Stimulated activated naive B cell treated with anti-CD40 and anti-IgM and Interleukin-4, amounts not matched to agents 10 μg/mL and 1 μg/mL and 100 μg/mL, for 72 hours (primary cell): ENCODE measurements at regions not wholly inside any gene's neighbourhood (a gene's known extent, or its start where the extent isn't known, plus 50 kb on each side); places are given as distances from the start of the nearest gene placed in this dataset.
"Not testable (repeated sequence)": the region's sequence is repeated elsewhere in the genome, so short reads cannot be mapped to it uniquely, and the experiment has no call there.

ENCODE experiments used
- ATAC-seq, 2 donors: fragments of 150-1000 bp; cut with Tn5 transposase; replicated peaks; 2 replicates each; pipeline ENCODE4 v1.10.0; 2021; ENCODE audit warnings: moderate library complexity in 1 of 2
- DNase-seq: peaks from one replicate; pipeline ENCODE4 v3.0.0; 2021
- H3K27ac Mint-ChIP-seq: one replicate; pipeline ENCODE4 v1.8.0; 2022; ENCODE audit warnings: mild to moderate bottlenecking, mixed read lengths
- H3K27me3 Mint-ChIP-seq, 2 donors: one replicate each; pipeline ENCODE4 v1.8.0; 2022; ENCODE audit warnings: mixed read lengths in 2 of 2
- H3K36me3 Mint-ChIP-seq, 2 donors: one replicate each; pipeline ENCODE4 v1.8.0; 2022; ENCODE audit warnings: mixed read lengths in 2 of 2, mild to moderate bottlenecking in 1 of 2
- H3K4me1 Mint-ChIP-seq, 2 donors: one replicate each; pipeline ENCODE4 v1.8.0; 2022; ENCODE audit warnings: mixed read lengths in 2 of 2, mild to moderate bottlenecking in 1 of 2
- H3K4me3 Mint-ChIP-seq, 2 donors: one replicate each; pipeline ENCODE4 v1.8.0; 2022; ENCODE audit warnings: mild to moderate bottlenecking in 2 of 2, mixed read lengths in 2 of 2, moderate library complexity in 1 of 2
- H3K9me3 Mint-ChIP-seq, 2 donors: one replicate each; pipeline ENCODE4 v1.8.0; 2022; ENCODE audit warnings: mixed read lengths in 2 of 2, mild to moderate bottlenecking in 1 of 2

DNA sequence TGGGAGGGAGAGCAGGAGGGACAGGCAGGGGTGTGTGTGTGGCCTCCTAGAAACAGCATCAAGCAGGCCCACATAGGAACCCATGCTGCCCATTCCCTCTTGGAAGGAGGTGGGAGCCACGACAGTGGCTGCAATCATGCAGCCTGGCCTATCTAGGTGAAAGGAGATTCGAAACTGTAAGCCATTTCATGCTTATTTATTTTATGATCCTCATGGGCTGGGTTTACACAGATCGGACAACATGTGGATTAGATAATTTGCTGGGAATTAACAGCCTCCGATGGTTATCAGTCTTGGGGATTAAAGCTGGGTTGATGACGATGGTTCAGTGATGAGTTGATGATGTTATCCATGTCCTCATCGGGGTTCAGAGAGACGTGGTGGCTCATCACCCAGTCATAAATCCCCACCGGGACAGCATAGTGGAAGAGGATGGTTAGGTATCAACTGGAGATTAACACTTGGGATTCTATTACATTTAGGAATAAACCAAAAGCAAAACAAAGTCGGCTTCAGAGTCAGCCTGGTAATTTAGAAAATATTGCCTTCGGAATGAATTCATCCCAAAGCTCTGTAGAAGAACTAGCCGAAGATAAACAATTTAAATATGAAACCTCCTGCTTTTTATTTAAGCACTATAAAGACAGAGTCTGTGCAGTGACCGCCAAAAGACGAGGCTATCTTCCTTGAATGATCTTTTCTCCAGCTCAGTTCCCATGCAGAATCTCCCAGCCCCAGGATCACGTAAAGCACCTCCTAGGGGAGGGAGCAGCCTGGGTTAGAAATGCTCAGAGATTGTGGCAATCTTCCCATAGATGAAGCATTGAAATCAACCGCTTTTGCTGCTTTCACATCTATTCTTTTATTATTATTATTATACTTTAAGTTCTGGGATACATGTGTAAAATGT, 252.8 kb downstream of the FOXD2 start:
- Mint-ChIP-seq H3K4me3 (no peak overlapping the region), H3K27ac (no peak overlapping the region), H3K27me3 (peaks cover 17 to 24% of the 10 kb centered on the region in 2 donors), H3K4me1 (no peaks in the 10 kb centered on the region), H3K9me3 (peaks cover 3% of the 10 kb centered on the region in 2 donors), H3K36me3 (no peaks in the 10 kb centered on the region)
- ATAC-seq (no peak), DNase-seq (no peak)

DNA sequence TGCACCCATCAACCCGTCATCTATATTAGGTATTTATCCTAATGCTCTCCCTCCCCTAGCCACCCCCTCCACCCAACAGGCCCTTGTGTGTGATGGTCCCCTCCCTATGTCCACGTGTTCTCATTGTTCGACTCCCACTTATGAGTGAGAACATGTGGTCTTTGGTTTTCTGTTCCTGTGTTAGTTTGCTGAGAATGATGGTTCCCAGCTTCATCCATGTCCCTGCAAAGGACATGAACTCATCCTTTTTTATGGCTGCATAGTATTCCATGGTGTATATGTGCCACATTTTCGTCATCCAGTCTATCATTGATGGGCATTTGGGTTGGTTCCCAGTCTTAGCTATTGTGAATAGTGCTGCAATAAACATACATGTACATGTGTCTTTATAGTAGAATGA, 253.4 kb downstream of the FOXD2 start:
- not testable (repeated sequence) for H3K36me3 Mint-ChIP-seq, H3K27ac Mint-ChIP-seq, ATAC-seq, DNase-seq, H3K9me3 Mint-ChIP-seq, H3K4me3 Mint-ChIP-seq, H3K4me1 Mint-ChIP-seq
- peaks cover 17 to 24% of the 10 kb centered on the region in 2 donors for H3K27me3 Mint-ChIP-seq

DNA sequence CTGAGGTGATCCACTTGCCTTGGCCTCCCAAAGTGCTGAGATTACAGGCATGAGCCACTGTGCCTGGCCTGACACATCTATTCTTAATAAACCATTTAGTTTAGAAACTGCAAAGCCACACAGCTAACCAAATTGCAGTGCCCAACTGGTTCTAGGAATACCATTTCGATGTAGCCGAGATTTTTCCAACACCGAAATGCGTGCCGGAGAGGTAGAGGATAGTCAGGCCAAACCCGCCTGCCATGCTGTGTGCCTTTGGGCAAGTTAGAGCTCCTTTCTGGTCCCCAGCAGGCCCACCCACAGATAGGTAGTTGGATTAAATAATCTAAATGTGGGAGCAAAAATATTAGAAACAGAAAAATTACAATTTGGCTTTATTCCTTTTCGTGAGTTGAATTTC, 254.4 kb downstream of the FOXD2 start:
- Mint-ChIP-seq H3K4me1 (no peaks in the 10 kb centered on the region), H3K27me3 (peaks cover 17 to 18% of the 10 kb centered on the region in 2 donors), H3K9me3 (peaks cover 3% of the 10 kb centered on the region in 2 donors), H3K4me3 (no peak overlapping the region), H3K36me3 (no peaks in the 10 kb centered on the region), H3K27ac (no peak overlapping the region)
- ATAC-seq (no peak), DNase-seq (no peak)

DNA sequence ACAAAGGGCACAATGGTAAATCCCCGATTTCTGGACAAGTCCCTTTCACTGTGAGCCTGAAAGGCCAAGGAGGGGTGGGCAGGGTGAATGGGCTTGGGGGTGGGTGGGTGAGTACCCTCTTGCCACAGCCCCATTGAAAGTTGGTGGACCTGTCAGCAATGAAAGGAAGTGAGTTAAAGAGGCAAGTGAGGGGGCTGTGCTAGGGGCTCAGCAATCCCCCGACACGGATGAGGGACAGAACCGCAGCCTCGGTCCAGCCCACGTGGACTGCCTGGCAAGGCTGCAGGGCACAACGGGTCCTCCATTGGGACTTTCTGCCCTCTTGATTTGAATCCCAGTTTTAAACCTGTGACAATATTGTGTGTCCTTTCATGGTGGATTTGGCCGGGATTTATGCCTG, 255.3 kb downstream of the FOXD2 start:
- DNase-seq (no peak), ATAC-seq (no peak)
- Mint-ChIP-seq H3K9me3 (peaks cover 3% of the 10 kb centered on the region in 2 donors), H3K27ac (no peak overlapping the region), H3K27me3 (peaks cover 12 to 17% of the 10 kb centered on the region in 2 donors), H3K36me3 (no peaks in the 10 kb centered on the region), H3K4me3 (no peak overlapping the region), H3K4me1 (no peaks in the 10 kb centered on the region)

DNA sequence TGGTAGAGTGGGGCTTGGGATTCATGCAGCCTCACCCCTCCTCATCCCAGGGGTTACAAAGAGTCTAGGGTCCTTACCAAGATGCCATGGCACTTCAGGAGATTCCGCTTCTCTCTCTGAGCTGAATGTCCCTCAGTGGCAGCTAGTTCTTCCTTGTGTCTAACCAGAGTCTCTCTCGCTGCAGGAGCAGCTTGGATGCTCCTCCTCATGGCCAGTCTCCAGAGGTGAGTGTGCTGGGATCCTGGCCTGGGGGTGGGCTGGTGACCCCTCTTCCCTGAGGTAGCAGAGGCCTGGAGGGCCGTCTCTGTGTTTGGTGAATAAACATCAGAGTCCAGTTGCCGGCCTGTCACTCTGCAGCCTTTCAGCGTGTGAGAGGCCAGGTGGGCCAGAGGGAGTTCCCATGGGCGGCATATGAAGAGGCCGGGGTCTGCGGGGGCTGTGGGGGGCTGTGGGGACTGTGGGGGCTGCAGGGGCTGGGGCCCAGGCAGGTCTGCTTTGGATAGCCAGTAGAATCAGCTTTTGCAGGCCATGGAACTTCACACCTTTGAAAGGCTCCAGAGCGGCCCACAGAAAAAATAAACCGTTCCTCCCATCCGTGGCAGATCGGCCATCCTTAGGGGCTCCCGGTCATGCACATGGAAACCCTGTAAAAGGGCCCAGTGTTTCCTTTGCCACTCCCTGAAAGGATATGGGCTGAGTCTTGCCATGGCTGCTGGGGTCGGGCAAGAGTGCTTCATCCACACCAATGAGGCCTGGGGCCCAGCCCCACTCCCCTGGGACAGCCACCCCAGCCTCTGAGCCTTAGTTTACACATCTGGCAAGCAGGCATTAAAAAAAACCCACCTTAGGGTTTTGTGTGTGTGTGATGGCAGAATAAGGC, 256.4 kb downstream of the FOXD2 start:
- Mint-ChIP-seq H3K4me1 (no peaks in the 10 kb centered on the region), H3K27ac (no peak overlapping the region), H3K4me3 (no peak overlapping the region), H3K36me3 (no peaks in the 10 kb centered on the region), H3K9me3 (peaks cover 3% of the 10 kb centered on the region in 2 donors), H3K27me3 (peaks cover 5 to 12% of the 10 kb centered on the region in 2 donors)
- DNase-seq (no peak), ATAC-seq (no peak)

DNA sequence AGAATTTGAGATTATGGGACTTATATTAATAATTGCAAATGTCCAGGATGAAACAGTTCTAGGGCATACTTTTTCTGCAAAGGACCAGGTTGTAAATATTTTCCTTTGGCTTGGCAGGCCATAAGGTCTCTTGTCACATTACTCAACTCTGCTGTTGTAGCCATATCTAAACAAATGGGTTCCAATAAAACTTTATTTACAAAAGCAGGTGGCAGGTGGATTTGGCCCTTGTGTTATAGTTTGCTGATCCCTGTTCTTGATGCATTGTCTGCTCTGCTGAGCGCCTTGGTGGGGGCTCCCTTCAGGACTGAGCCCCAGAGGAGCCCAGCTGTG, 258.5 kb downstream of the FOXD2 start:
- ATAC-seq: no peak
- Mint-ChIP-seq H3K9me3 (peaks cover 1% of the 10 kb centered on the region in 2 donors), H3K36me3 (no peaks in the 10 kb centered on the region), H3K27ac (no peak overlapping the region), H3K4me3 (no peak overlapping the region), H3K4me1 (no peaks in the 10 kb centered on the region), H3K27me3 (peaks cover 2 to 3% of the 10 kb centered on the region in 2 donors)
- DNase-seq: no peak

DNA sequence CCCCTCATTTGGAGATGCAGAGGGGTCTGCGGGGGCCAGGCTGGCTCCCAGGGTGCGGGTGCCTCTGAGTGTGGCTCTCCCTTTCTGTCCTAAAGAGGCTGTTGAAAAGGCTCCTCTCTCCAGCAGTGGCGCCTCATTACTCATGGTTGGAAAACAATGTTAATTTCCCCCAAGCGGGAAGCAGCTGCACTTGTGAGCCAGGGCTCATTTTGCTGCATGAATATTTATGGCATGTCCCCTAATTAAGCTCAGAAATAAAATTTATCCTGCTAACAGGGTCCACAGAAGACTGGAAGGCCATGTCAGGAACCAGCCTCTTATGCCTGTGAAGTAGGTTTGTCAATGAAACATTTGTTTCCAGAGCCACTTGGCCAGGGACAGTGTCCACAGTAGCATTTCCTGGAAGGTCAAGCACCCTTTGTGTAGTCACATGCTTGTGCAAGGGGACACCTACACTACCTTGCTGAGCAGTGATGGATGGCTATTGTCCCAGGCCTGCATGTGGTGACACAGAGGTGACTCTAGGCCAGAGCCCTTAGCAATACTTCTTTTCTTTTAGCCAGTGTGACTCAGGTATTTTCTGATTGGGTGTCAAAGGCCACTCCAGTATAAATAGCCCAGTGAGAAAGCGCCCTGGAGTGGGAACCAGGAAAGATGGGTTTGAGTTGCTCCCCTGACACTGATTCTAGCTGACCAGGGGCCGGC, 259.0 kb downstream of the FOXD2 start:
- Mint-ChIP-seq H3K36me3 (no peaks in the 10 kb centered on the region), H3K4me3 (no peak overlapping the region), H3K9me3 (no peaks in the 10 kb centered on the region), H3K27ac (no peak overlapping the region), H3K4me1 (no peaks in the 10 kb centered on the region), H3K27me3 (no peaks in the 10 kb centered on the region)
- ATAC-seq (no peak), DNase-seq (no peak)

DNA sequence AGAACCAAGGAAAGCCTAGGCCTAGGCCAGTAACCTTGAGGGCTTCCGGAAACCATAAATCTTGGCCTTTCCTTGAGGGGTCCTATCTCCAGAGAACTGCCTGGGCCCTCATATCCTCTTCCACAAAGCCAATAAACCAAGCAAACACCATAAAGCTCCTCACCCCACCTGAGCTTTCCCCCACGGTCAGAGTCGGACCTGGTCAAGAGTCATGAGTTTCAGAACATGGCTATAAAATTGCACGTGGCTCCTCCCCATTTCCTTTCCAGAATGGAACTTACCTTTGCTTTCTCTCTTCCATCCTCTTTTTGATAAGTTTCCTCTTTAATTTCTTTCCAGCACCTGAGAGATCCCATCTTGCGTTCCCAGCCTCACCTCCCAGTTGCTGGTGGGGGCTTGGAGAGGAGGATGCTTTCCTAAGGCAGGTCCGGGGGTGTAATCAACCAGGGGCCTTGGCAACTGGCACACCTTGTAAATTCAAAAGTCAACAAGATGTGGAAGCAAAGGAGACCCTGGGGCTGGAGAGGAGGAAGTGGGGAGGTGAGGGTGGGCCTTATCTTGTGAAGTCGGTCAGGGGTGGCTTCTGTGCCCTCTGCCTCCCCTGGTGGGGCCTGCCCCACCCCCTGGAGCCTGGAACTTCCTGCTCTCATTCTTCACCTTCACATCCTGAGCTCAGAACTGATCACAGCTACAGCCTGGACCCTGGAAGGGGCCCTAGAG, 259.9 kb downstream of the FOXD2 start:
- no peaks in the 10 kb centered on the region for H3K36me3 Mint-ChIP-seq

DNA sequence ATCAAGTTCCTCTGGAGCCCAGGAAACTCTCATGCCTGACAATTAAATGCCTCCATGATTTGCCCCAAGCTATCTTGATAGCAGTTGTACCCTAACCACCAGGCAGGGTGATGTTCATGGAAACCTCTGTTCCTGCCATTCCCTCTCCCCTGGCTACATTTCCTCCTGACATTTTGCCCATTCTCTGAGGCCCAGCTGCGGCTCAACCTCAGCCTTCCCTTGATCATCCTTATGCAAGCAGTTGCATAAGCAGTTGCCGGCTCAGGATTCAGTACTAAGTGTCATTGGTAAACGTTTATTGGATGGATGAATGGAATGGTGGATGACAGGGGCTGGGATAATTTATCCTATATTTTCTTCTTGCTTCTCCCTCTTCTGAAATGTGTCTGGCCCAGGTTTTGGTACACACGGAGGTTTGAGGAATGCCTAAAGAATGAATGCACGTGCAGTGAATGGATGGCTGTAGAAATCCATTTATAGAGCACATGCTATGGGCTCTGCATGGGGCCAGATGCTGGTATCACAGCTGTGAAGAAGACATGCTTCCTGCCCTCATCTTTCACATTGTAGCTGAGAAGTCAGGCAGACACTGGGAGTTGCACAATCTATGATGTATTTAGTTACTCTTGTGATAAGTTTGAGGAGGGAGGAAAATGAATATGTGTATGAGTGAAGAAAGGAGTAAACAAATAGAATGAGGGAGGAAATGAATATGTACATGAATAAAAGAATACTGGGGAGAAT, 261.8 kb downstream of the FOXD2 start:
- H3K4me1 Mint-ChIP-seq: no peaks in the 10 kb centered on the region
- H3K36me3 Mint-ChIP-seq: no peaks in the 10 kb centered on the region
- H3K4me3 Mint-ChIP-seq: no peak overlapping the region
- H3K27ac Mint-ChIP-seq: no peak overlapping the region
- ATAC-seq (no peak), DNase-seq (no peak)
- H3K27me3 Mint-ChIP-seq: peaks cover 0 to 3% of the 10 kb centered on the region in 2 donors
- no peaks in the 10 kb centered on the region for H3K9me3 Mint-ChIP-seq

More for the DNA sequence above, 259.9 kb downstream of the FOXD2 start:
- Mint-ChIP-seq H3K27ac (no peak overlapping the region), H3K27me3 (no peaks in the 10 kb centered on the region), H3K4me3 (no peak overlapping the region), H3K9me3 (no peaks in the 10 kb centered on the region), H3K4me1 (no peaks in the 10 kb centered on the region)
- no peak for DNase-seq
- ATAC-seq: no peak

DNA sequence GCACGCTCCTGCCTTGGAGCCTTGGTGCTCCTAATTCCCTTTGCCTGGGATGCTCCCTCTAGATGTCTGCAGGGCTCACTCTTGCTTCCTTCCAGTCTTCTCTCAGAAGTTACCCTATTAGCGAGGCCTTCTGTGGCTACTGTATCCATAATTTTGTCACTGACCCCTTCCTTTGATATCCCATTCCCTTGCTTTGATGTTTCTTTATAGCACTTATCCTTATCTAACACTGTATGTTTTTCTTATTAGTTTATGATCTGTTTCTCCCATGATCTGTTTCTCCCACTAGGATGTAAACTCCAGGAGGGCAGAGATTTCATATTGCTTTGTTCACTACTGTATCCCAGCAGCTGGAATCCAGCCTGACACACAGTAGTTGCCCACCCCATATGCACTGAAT, 263.4 kb downstream of the FOXD2 start:
- Mint-ChIP-seq H3K9me3 (no peaks in the 10 kb centered on the region), H3K4me3 (no peak overlapping the region), H3K27ac (no peak overlapping the region), H3K27me3 (peaks cover 12 to 19% of the 10 kb centered on the region in 2 donors), H3K4me1 (no peaks in the 10 kb centered on the region), H3K36me3 (no peaks in the 10 kb centered on the region)
- ATAC-seq: no peak
- DNase-seq: no peak

DNA sequence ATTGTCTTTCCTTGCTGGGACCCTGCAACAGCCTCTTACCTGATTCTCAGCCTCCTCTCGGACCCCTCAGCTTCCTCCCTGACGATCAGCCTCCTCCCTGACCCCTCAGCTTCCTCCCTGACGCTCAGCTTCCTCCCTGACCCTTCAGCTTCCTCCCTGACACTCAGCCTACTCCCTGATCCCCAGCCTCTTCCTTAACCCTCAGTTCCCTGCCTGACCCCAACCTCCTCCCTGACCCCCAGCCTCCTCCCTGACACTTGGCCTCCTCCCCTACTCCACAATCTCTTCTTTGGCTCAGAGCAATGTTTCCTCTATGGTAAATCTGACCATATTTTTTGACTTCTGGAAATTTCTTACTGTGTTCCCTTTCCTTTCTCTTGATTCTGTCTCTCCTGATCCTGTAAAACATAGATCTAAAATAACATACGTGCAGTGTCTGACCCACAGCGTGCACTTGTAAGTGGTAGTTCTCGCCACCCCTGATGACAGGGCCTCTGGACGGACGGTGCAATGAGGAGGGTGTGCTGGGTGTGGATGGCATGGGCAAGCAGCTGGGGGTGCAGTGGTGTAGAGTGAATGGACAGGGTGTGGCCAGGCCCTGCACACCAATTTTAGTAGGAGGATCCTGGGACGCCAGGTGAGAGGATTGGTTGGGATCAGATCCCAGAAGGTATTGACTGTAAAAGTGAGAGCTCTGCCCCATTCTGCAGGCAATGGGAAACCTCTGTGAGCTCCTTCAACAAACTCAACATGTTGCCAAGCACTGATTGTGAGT, 264.1 kb downstream of the FOXD2 start:
- no peak for ATAC-seq
- Mint-ChIP-seq H3K4me1 (no peaks in the 10 kb centered on the region), H3K27ac (no peak overlapping the region), H3K27me3 (peaks cover 12 to 19% of the 10 kb centered on the region in 2 donors), H3K9me3 (no peaks in the 10 kb centered on the region), H3K36me3 (no peaks in the 10 kb centered on the region), H3K4me3 (no peak overlapping the region)
- DNase-seq: no peak

DNA sequence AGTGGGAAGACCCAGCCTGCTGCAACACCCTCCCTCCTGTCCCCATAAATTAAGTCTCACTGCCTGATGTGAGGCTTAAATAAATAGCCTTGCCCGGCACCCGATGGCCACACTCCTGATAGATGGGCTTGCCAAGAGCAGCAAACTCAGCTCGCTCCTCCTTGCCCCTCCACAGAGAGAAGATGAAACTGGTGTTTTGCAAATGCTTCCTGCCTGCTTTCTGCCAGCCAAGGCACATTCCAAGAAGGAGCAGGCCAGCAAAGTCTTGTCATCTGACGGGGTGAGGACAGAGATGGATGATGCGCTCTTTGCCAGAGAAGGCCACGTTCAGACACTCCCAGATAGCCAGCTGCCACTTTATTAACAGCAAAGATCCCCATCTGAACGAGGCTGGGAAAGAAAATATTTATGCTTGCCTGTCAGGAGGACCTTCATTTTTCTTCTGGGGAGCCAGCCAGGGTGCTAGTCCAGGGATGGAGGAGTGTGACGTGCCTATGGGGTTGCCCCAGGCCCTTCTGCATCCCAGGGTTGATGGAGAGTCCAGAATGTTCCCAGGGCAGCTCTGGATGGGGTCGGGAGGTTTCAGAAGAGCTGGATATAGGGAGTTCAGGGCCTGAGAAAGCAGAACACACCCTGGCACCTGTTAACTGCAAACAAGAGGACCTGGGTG, 265.4 kb downstream of the FOXD2 start:
- DNase-seq (no peak), ATAC-seq (no peak)
- Mint-ChIP-seq H3K27me3 (peaks cover 22 to 31% of the 10 kb centered on the region in 2 donors), H3K27ac (no peak overlapping the region), H3K4me1 (peaks cover 2 to 5% of the 10 kb centered on the region in 2 donors), H3K9me3 (no peaks in the 10 kb centered on the region), H3K4me3 (no peak overlapping the region), H3K36me3 (no peaks in the 10 kb centered on the region)
